ENCODE measurements at regions not wholly inside any gene's neighbourhood (a gene's known extent, or its start where the extent isn't known, plus 50 kb on each side); places are given as distances from the start of the nearest gene placed in this dataset.
"Not testable (repeated sequence)": the region's sequence is repeated elsewhere in the genome, so short reads cannot be mapped to it uniquely, and the experiment has no call there.

- H3K4me1 Mint-ChIP-seq (ENCODE audit: low read depth); H3K9me3 Mint-ChIP-seq; intact Hi-C loops (cut with micrococcal nuclease); DNase-seq; H3K4me3 Mint-ChIP-seq; POLR2A ChIA-PET; CTCF ChIA-PET; H3K27ac Mint-ChIP-seq; H3K36me3 Mint-ChIP-seq; H3K27me3 Mint-ChIP-seq: not testable (repeated sequence)
Measured at GRCh38 chr6:170738263-170738662, 153.8 kb upstream of the PDCD2 start.

- H3K27ac Mint-ChIP-seq; DNase-seq; H3K36me3 Mint-ChIP-seq; CTCF ChIA-PET; H3K4me3 Mint-ChIP-seq; H3K4me1 Mint-ChIP-seq (ENCODE audit: low read depth); intact Hi-C loops (cut with micrococcal nuclease); H3K9me3 Mint-ChIP-seq; H3K27me3 Mint-ChIP-seq; POLR2A ChIA-PET: not testable (repeated sequence)
Measured at GRCh38 chr6:170736339-170736738, 151.9 kb upstream of the PDCD2 start.

- H3K27ac Mint-ChIP-seq; H3K4me1 Mint-ChIP-seq (ENCODE audit: low read depth); H3K4me3 Mint-ChIP-seq; H3K9me3 Mint-ChIP-seq; POLR2A ChIA-PET; H3K36me3 Mint-ChIP-seq; intact Hi-C loops (cut with micrococcal nuclease); DNase-seq; CTCF ChIA-PET; H3K27me3 Mint-ChIP-seq: not testable (repeated sequence)
Measured at GRCh38 chr6:170717082-170717481, 132.6 kb upstream of the PDCD2 start.

GRCh38 chr6:170712702-170713101, 128.3 kb upstream of the PDCD2 start:
- H3K27me3 Mint-ChIP-seq; H3K4me1 Mint-ChIP-seq (ENCODE audit: low read depth); intact Hi-C loops (cut with micrococcal nuclease); H3K36me3 Mint-ChIP-seq; H3K27ac Mint-ChIP-seq; H3K9me3 Mint-ChIP-seq; H3K4me3 Mint-ChIP-seq; CTCF ChIA-PET; POLR2A ChIA-PET: not testable (repeated sequence)
- DNase-seq: peak; percentile 9

GRCh38 chr6:170700178-170700577, 115.7 kb upstream of the PDCD2 start:
- H3K9me3 Mint-ChIP-seq; CTCF ChIA-PET; DNase-seq; POLR2A ChIA-PET; H3K4me1 Mint-ChIP-seq (ENCODE audit: low read depth); H3K27me3 Mint-ChIP-seq; H3K36me3 Mint-ChIP-seq; H3K4me3 Mint-ChIP-seq; H3K27ac Mint-ChIP-seq; intact Hi-C loops (cut with micrococcal nuclease): not testable (repeated sequence)
